Thoracic aorta (tissue), 2 donors: ENCODE measurements at regions not wholly inside any gene's neighbourhood (a gene's known extent, or its start where the extent isn't known, plus 50 kb on each side); places are given as distances from the start of the nearest gene placed in this dataset.

Experiments used
- ATAC-seq: fragments of 150-250 bp; one replicate; pipeline ENCODE4 v1.8.0; 2017; ENCODE audit warnings: low read depth; ENCODE audit not compliant: insufficient number of reproducible peaks, low FRiP score
- DNase-seq: peaks from one replicate; pipeline ENCODE4 v3.0.0-alpha.2; 2020; ENCODE audit warnings: low spot score
- H3K27ac ChIP-seq, 2 donors: fragments of 200-600 bp; sonication (generic); 1 replicate in 1 of 2; 2 replicates in 1 of 2; pipeline ENCODE4 v1.5.1; 2016; ENCODE audit warnings: mild to moderate bottlenecking in 2 of 2, moderate library complexity in 2 of 2
- H3K27me3 ChIP-seq: fragments of 200-600 bp; sonication (generic); replicated peaks from 2 replicates; pipeline ENCODE4 v1.6.0; 2016; ENCODE audit warnings: mild to moderate bottlenecking; ENCODE audit not compliant: insufficient read depth
- H3K36me3 ChIP-seq: fragments of 200-600 bp; sonication (generic); one replicate; pipeline ENCODE4 v1.5.1; 2016
- H3K4me1 ChIP-seq, 2 donors: fragments of 200-600 bp; sonication (generic); 1 replicate in 1 of 2; 2 replicates in 1 of 2; pipeline versions ENCODE4 v1.5.1 to v1.6.0; 2016; ENCODE audit warnings: low read depth in 2 of 2, mild to moderate bottlenecking in 1 of 2; ENCODE audit not compliant: control insufficient read depth in 1 of 2
- H3K4me3 ChIP-seq: fragments of 200-600 bp; sonication (generic); 2 replicates; pipeline ENCODE4 v1.5.1; 2016; ENCODE audit warnings: mild to moderate bottlenecking
- H3K9me3 ChIP-seq: fragments of 200-600 bp; sonication (generic); 2 replicates; pipeline ENCODE4 v1.5.1; 2016
- CTCF ChIP-seq: fragments of 200-600 bp; sonication (generic); IDR thresholded peaks from one replicate; pipeline ENCODE4 v1.5.1; 2019; ENCODE audit warnings: antibody characterized with exemption

GRCh38 chr11:115820026-115820425 is 315.8 kb upstream of the CADM1 start:
- DNase-seq (no peak), ATAC-seq (no peak)
- peaks cover 6% of the 10 kb centered on the region for H3K9me3 ChIP-seq
- no peaks in the 10 kb centered on the region for H3K4me1 ChIP-seq
- no peak overlapping the region for H3K27ac ChIP-seq
- no peaks in the 10 kb centered on the region for H3K36me3 ChIP-seq
- no peaks in the 10 kb centered on the region for H3K27me3 ChIP-seq
- no peak for TF ChIP-seq CTCF
- H3K4me3 ChIP-seq: no peak overlapping the region

GRCh38 chr11:115819014-115819413 is 314.8 kb upstream of the CADM1 start:
- Histone ChIP-seq H3K4me1 (no peaks in the 10 kb centered on the region), H3K4me3 (no peak overlapping the region), H3K27ac (no peak overlapping the region), H3K27me3 (no peaks in the 10 kb centered on the region), H3K36me3 (no peaks in the 10 kb centered on the region), H3K9me3 (peaks cover 6% of the 10 kb centered on the region)
- no peak for TF ChIP-seq CTCF
- DNase-seq (no peak), ATAC-seq (no peak)

GRCh38 chr11:115817844-115818468 is 313.7 kb upstream of the CADM1 start:
- Histone ChIP-seq H3K4me1 (no peaks in the 10 kb centered on the region), H3K4me3 (no peak overlapping the region), H3K27me3 (no peaks in the 10 kb centered on the region), H3K36me3 (no peaks in the 10 kb centered on the region), H3K27ac (no peak overlapping the region), H3K9me3 (peaks cover 6% of the 10 kb centered on the region)
- ATAC-seq (no peak), DNase-seq (no peak)
- no peak for TF ChIP-seq CTCF

- ATAC-seq (no peak), DNase-seq (no peak)
- no peak for TF ChIP-seq CTCF
- no peaks in the 10 kb centered on the region for H3K4me1 ChIP-seq
- H3K27me3 ChIP-seq: no peaks in the 10 kb centered on the region
- H3K4me3 ChIP-seq: no peak overlapping the region
- H3K36me3 ChIP-seq: no peaks in the 10 kb centered on the region
- H3K9me3 ChIP-seq: peaks cover 23% of the 10 kb centered on the region
- no peak overlapping the region for H3K27ac ChIP-seq
Observed at GRCh38 chr11:115808351-115808940, 304.2 kb upstream of the CADM1 start.

- ATAC-seq (no peak), DNase-seq (no peak)
- Histone ChIP-seq H3K27ac (no peak overlapping the region), H3K27me3 (no peaks in the 10 kb centered on the region), H3K9me3 (peaks cover 23% of the 10 kb centered on the region), H3K36me3 (no peaks in the 10 kb centered on the region), H3K4me3 (no peak overlapping the region), H3K4me1 (no peaks in the 10 kb centered on the region)
- TF ChIP-seq CTCF: no peak
Observed at GRCh38 chr11:115806056-115806455, 301.8 kb upstream of the CADM1 start.
